HEK293 (cell line): ENCODE measurements at regions not wholly inside any gene's neighbourhood (a gene's known extent, or its start where the extent isn't known, plus 50 kb on each side); places are given as distances from the start of the nearest gene placed in this dataset.

Experiments
- CTCF ChIA-PET: fragments of 350-600 bp; formaldehyde crosslinking; extraction: SDS; loops from one replicate; lab custom pipeline; 2021; ENCODE audit warnings: antibody characterized with exemption; lab: Yijun Ruan, JAX
- POLR2A ChIA-PET: fragments of 300-600 bp; formaldehyde crosslinking; extraction: SDS; loops from one replicate; lab custom pipeline; 2020; ENCODE audit warnings: antibody characterized with exemption, inconsistent platforms; lab: Yijun Ruan, JAX
- H3K27ac ChIP-seq: fragments of 200-500 bp; sonication (Bioruptor generic); 2 replicates; pipeline ENCODE4 v1.5.1; 2014; ENCODE audit warnings: low read depth, low read length, control low read depth, inconsistent platforms; ENCODE audit errors: extremely low read depth
- H3K36me3 ChIP-seq, 2 experiments: fragments of 200-500 bp in 1 of 2; sonication (Bioruptor generic) in 1 of 2; 1 replicate in 1 of 2; 2 replicates in 1 of 2; pipeline ENCODE4 v1.5.1; 2014 to 2017; ENCODE audit warnings: inconsistent platforms in 2 of 2, low read length in 2 of 2; ENCODE audit not compliant: control insufficient read depth in 2 of 2, insufficient read depth in 1 of 2
- H3K4me1 ChIP-seq: fragments of 200-500 bp; sonication (Bioruptor generic); 2 replicates; pipeline ENCODE4 v1.5.1; 2014; ENCODE audit warnings: mild to moderate bottlenecking, low read length, inconsistent platforms; ENCODE audit not compliant: control insufficient read depth, insufficient read depth
- H3K4me3 ChIP-seq: 2 replicates; pipeline ENCODE4 v1.5.1; 2011; ENCODE audit warnings: low read depth, mild to moderate bottlenecking, control low read depth, low read length, moderate library complexity
- H3K9me3 ChIP-seq: fragments of 200-500 bp; sonication (Bioruptor generic); 2 replicates; pipeline ENCODE4 v1.5.1; 2014; ENCODE audit warnings: low read depth, low read length, inconsistent platforms; ENCODE audit not compliant: control insufficient read depth, insufficient read depth
- ATF2 ChIP-seq: fragments of 450-650 bp; formaldehyde crosslinking; IDR thresholded peaks from 2 replicates; pipeline ENCODE4 v1.5.1; 2016; ENCODE audit warnings: missing biosample characterization, missing genetic modification characterization, low read depth
- KLF16 ChIP-seq: fragments of 450-650 bp; formaldehyde crosslinking; IDR thresholded peaks from 2 replicates; pipeline ENCODE4 v1.5.1; 2017; ENCODE audit warnings: missing biosample characterization, missing genetic modification characterization
- OSR2 ChIP-seq: fragments of 450-650 bp; formaldehyde crosslinking; IDR thresholded peaks from 2 replicates; pipeline ENCODE4 v1.5.1; 2016; ENCODE audit warnings: missing biosample characterization, missing genetic modification characterization
- PBX3 ChIP-seq: sonication (generic); formaldehyde crosslinking; IDR thresholded peaks from 2 replicates; pipeline ENCODE4 v1.8.1; 2022; ENCODE audit warnings: mild to moderate bottlenecking, moderate library complexity, missing genetic modification reagents
- SCRT1 ChIP-seq: fragments of 450-650 bp; formaldehyde crosslinking; IDR thresholded peaks from 2 replicates; pipeline ENCODE4 v1.5.1; 2016; ENCODE audit warnings: missing biosample characterization, missing genetic modification characterization, borderline replicate concordance
- TRIM28 ChIP-seq: IDR thresholded peaks from 2 replicates; pipeline ENCODE4 v1.6.1; 2011; ENCODE audit warnings: low read length, control low read depth, borderline replicate concordance
- YY1 ChIP-seq: fragments of 450-650 bp; formaldehyde crosslinking; IDR thresholded peaks from 2 replicates; pipeline ENCODE4 v1.5.1; 2018; ENCODE audit warnings: missing biosample characterization, missing genetic modification characterization
- ZBTB11 ChIP-seq: fragments of 450-650 bp; formaldehyde crosslinking; conservative IDR thresholded peaks from 2 replicates; pipeline ENCODE4 v1.5.1; 2016; ENCODE audit warnings: low read depth, missing biosample characterization, missing genetic modification characterization
- ZBTB6 ChIP-seq: fragments of 450-650 bp; formaldehyde crosslinking; IDR thresholded peaks from 2 replicates; pipeline ENCODE4 v1.5.1; 2017; ENCODE audit warnings: missing biosample characterization, missing genetic modification characterization
- ZNF138 ChIP-seq: fragments of 450-650 bp; formaldehyde crosslinking; IDR thresholded peaks from 2 replicates; pipeline ENCODE4 v1.5.1; 2016; ENCODE audit warnings: missing biosample characterization, missing genetic modification characterization, borderline replicate concordance
- ZNF169 ChIP-seq: fragments of 450-650 bp; formaldehyde crosslinking; IDR thresholded peaks from 2 replicates; pipeline ENCODE4 v1.5.1; 2016; ENCODE audit warnings: missing biosample characterization, missing genetic modification characterization
- ZNF175 ChIP-seq: fragments of 450-650 bp; formaldehyde crosslinking; IDR thresholded peaks from 2 replicates; pipeline ENCODE4 v1.5.1; 2016; ENCODE audit warnings: missing biosample characterization, missing genetic modification characterization
- ZNF19 ChIP-seq: fragments of 450-650 bp; formaldehyde crosslinking; IDR thresholded peaks from 2 replicates; pipeline ENCODE4; 2016; ENCODE audit warnings: missing biosample characterization, missing genetic modification characterization, low read depth
- ZNF2 ChIP-seq: fragments of 450-650 bp; formaldehyde crosslinking; IDR thresholded peaks from 2 replicates; pipeline ENCODE4 v1.5.1; 2016; ENCODE audit warnings: missing biosample characterization, missing genetic modification characterization
- ZNF311 ChIP-seq: fragments of 450-650 bp; formaldehyde crosslinking; IDR thresholded peaks from 2 replicates; pipeline ENCODE4 v1.5.1; 2017; ENCODE audit warnings: missing biosample characterization, missing genetic modification characterization, borderline replicate concordance
- ZNF324 ChIP-seq: fragments of 450-650 bp; formaldehyde crosslinking; IDR thresholded peaks from 2 replicates; pipeline ENCODE4 v1.5.1; 2016; ENCODE audit warnings: missing biosample characterization, missing genetic modification characterization
- ZNF48 ChIP-seq: fragments of 450-650 bp; formaldehyde crosslinking; IDR thresholded peaks from 2 replicates; pipeline ENCODE4 v1.5.1; 2016; ENCODE audit warnings: missing biosample characterization, missing genetic modification characterization
- ZNF510 ChIP-seq: fragments of 450-650 bp; formaldehyde crosslinking; IDR thresholded peaks from 2 replicates; pipeline ENCODE4 v1.5.1; 2018; ENCODE audit warnings: mild to moderate bottlenecking, missing genetic modification characterization, missing biosample characterization; ENCODE audit not compliant: insufficient replicate concordance
- ZNF555 ChIP-seq: fragments of 450-650 bp; formaldehyde crosslinking; conservative IDR thresholded peaks from 2 replicates; pipeline ENCODE4 v1.5.1; 2017; ENCODE audit warnings: missing biosample characterization, mild to moderate bottlenecking, missing genetic modification characterization, inconsistent platforms
- ZNF600 ChIP-seq: fragments of 450-650 bp; formaldehyde crosslinking; IDR thresholded peaks from 2 replicates; pipeline ENCODE4 v1.5.1; 2016; ENCODE audit warnings: missing biosample characterization, missing genetic modification characterization
- ZNF621 ChIP-seq: fragments of 450-650 bp; formaldehyde crosslinking; IDR thresholded peaks from 2 replicates; pipeline ENCODE4 v1.5.1; 2017; ENCODE audit warnings: missing biosample characterization, missing genetic modification characterization
- ZNF626 ChIP-seq: fragments of 450-650 bp; sonication (Bioruptor Pico); formaldehyde crosslinking; IDR thresholded peaks from 2 replicates; pipeline ENCODE4 v1.5.1; 2018; ENCODE audit warnings: missing biosample characterization, missing genetic modification characterization, inconsistent platforms
- ZNF664 ChIP-seq: fragments of 450-650 bp; formaldehyde crosslinking; IDR thresholded peaks from 2 replicates; pipeline ENCODE4 v1.5.1; 2016; ENCODE audit warnings: missing biosample characterization, missing genetic modification characterization
- ZNF76 ChIP-seq: fragments of 450-650 bp; formaldehyde crosslinking; IDR thresholded peaks from 2 replicates; pipeline ENCODE4; 2016; ENCODE audit warnings: low read depth, missing biosample characterization, missing genetic modification characterization, borderline replicate concordance
- ZNF768 ChIP-seq: fragments of 450-650 bp; formaldehyde crosslinking; IDR thresholded peaks from 2 replicates; pipeline ENCODE4 v1.5.1; 2018; ENCODE audit warnings: missing biosample characterization, mild to moderate bottlenecking, missing genetic modification characterization
- ZXDB ChIP-seq: fragments of 450-650 bp; formaldehyde crosslinking; IDR thresholded peaks from 2 replicates; pipeline ENCODE4 v1.5.1; 2016; ENCODE audit warnings: missing biosample characterization, missing genetic modification characterization

- TF ChIP-seq ATF2 (tag by site-specific recombination): no peak
- no peak for TF ChIP-seq ZNF138 (tag by site-specific recombination)
- no peak for TF ChIP-seq OSR2 (tag by site-specific recombination)
- no peak for TF ChIP-seq ZNF555 (tag by site-specific recombination)
- no peak for TF ChIP-seq ZNF510 (tag by site-specific recombination)
- no peak for TF ChIP-seq ZNF19 (tag by site-specific recombination)
- no peak for TF ChIP-seq ZNF311
- no peak for TF ChIP-seq ZNF324 (tag by site-specific recombination)
- no peak for TF ChIP-seq ZNF600 (tag by site-specific recombination)
- TF ChIP-seq TRIM28: no peak
- no peak for TF ChIP-seq KLF16 (tag by site-specific recombination)
- no peak for TF ChIP-seq ZXDB (tag by site-specific recombination)
Observed at GRCh38 chr2:46843316-46843715, 72.3 kb downstream of the MCFD2 start (continued).

GRCh38 chr2:46842876-46843275 is 72.7 kb downstream of the MCFD2 start:
- ChIA-PET CTCF (no interaction called here), POLR2A (no interaction called here)
- H3K4me1 ChIP-seq: peaks cover 12% of the 10 kb centered on the region
- no peak for TF ChIP-seq ZNF664 (tag by site-specific recombination)
- TF ChIP-seq SCRT1 (tag by site-specific recombination): no peak
- TF ChIP-seq ZNF76 (tag by site-specific recombination): no peak
- TF ChIP-seq ZNF169 (tag by site-specific recombination): no peak
- no peak for TF ChIP-seq PBX3 (CRISPR knock-in tag)
- TF ChIP-seq ZNF48 (tag by site-specific recombination): no peak
- TF ChIP-seq ZNF768 (tag by site-specific recombination): no peak
- TF ChIP-seq ZNF175 (tag by site-specific recombination): no peak
- TF ChIP-seq ZBTB11 (tag by site-specific recombination): no peak
- TF ChIP-seq ZNF621 (tag by site-specific recombination): no peak
- TF ChIP-seq ZNF2 (tag by site-specific recombination): no peak
- TF ChIP-seq YY1: no peak
- no peak for TF ChIP-seq ZBTB6 (tag by site-specific recombination)
- TF ChIP-seq ZNF626 (tag by site-specific recombination): no peak
- H3K36me3 ChIP-seq: no peaks in the 10 kb centered on the region
- no peak overlapping the region for H3K4me3 ChIP-seq
- no peaks in the 10 kb centered on the region for H3K9me3 ChIP-seq
- no peak overlapping the region for H3K27ac ChIP-seq
